IMR-90 (cell line): ENCODE measurements at regions not wholly inside any gene's neighbourhood (a gene's known extent, or its start where the extent isn't known, plus 50 kb on each side); places are given as distances from the start of the nearest gene placed in this dataset.
A peak's percentile ranks its signal among the peaks of the same experiment; 100 is the strongest.

Experiments
- ATAC-seq: fragments of 200-7000 bp; cut with Tn5 transposase; 2 replicates; pipeline ENCODE4 v1.9.1; 2020; ENCODE audit warnings: low read depth, mild to moderate bottlenecking, moderate library complexity
- BruUV-seq: library from RNA; stranded (reverse); fragments of 400-500 nt; replicated peaks from 2 replicates; lab custom pipeline; 2021; lab: Mats Ljungman, UMichigan
- CTCF ChIA-PET: fragments of 300-600 bp; formaldehyde crosslinking; extraction: SDS; loops from one replicate; lab custom pipeline; 2021; ENCODE audit warnings: antibody characterized with exemption; lab: Yijun Ruan, JAX
- POLR2A ChIA-PET: fragments of 300-600 bp; sonication (Branson Sonifier 250); formaldehyde crosslinking; loops from one replicate; lab custom pipeline; 2022; ENCODE audit warnings: antibody characterized with exemption; ENCODE audit not compliant: unreplicated experiment; lab: Charles Lee
- DNase-seq: peaks from one replicate; pipeline ENCODE4 v3.0.0; 2013
- H2AFZ ChIP-seq: replicated peaks from 2 replicates; pipeline ENCODE3; 2013; ENCODE audit warnings: low read length, mild to moderate bottlenecking; ENCODE audit not compliant: poor library complexity
- H2AK5ac ChIP-seq: 2 replicates; pipeline ENCODE4 v1.6.1; 2013; ENCODE audit warnings: low read depth, low read length, inconsistent platforms
- H2AK9ac ChIP-seq: replicated peaks from 2 replicates; pipeline ENCODE3; 2013; ENCODE audit warnings: mild to moderate bottlenecking, low read depth, low read length, moderate library complexity; ENCODE audit not compliant: poor library complexity
- H2BK120ac ChIP-seq: 2 replicates; pipeline ENCODE4 v1.6.1; 2013; ENCODE audit warnings: low read depth, low read length, inconsistent platforms
- H2BK15ac ChIP-seq: 3 replicates; pipeline ENCODE4 v1.6.1; 2013; ENCODE audit warnings: low read depth, low read length, inconsistent platforms
- H2BK20ac ChIP-seq: 2 replicates; pipeline ENCODE4 v1.6.1; 2013; ENCODE audit warnings: low read depth, mild to moderate bottlenecking, inconsistent platforms, low read length, moderate library complexity
- H2BK5ac ChIP-seq: 2 replicates; pipeline ENCODE4 v1.6.1; 2013; ENCODE audit warnings: mild to moderate bottlenecking, low read depth, low read length, inconsistent platforms; ENCODE audit not compliant: poor library complexity, severe bottlenecking
- H3K14ac ChIP-seq: replicated peaks from 2 replicates; pipeline ENCODE4 v1.6.1; 2013; ENCODE audit warnings: low read depth, low read length, inconsistent platforms
- H3K18ac ChIP-seq: 2 replicates; pipeline ENCODE4 v1.6.1; 2013; ENCODE audit warnings: low read depth, low read length, control low read depth
- H3K23ac ChIP-seq: 2 replicates; pipeline ENCODE4 v1.6.1; 2013; ENCODE audit warnings: low read depth, low read length, inconsistent platforms
- H3K27ac ChIP-seq: 2 replicates; pipeline ENCODE4 v1.5.1; 2013; ENCODE audit warnings: mild to moderate bottlenecking, control low read depth, low read length; ENCODE audit not compliant: insufficient read depth
- H3K27me3 ChIP-seq: 2 replicates; pipeline ENCODE4 v1.6.1; 2013; ENCODE audit warnings: low read length; ENCODE audit not compliant: control insufficient read depth, insufficient read depth
- H3K36me3 ChIP-seq: 2 replicates; pipeline ENCODE4 v1.6.1; 2013; ENCODE audit warnings: low read length, mixed read lengths; ENCODE audit not compliant: control insufficient read depth, insufficient read depth
- H3K4ac ChIP-seq: 2 replicates; pipeline ENCODE4 v1.6.1; 2013; ENCODE audit warnings: low read depth, low read length, inconsistent platforms
- H3K4me1 ChIP-seq: 2 replicates; pipeline ENCODE4 v1.6.1; 2013; ENCODE audit warnings: low read length, mixed read lengths; ENCODE audit not compliant: control insufficient read depth, insufficient read depth
- H3K4me2 ChIP-seq: 2 replicates; pipeline ENCODE4 v1.6.1; 2013; ENCODE audit warnings: low read depth, mild to moderate bottlenecking, control low read depth, low read length, moderate library complexity
- H3K4me3 ChIP-seq: 2 replicates; pipeline ENCODE4 v1.5.1; 2013; ENCODE audit warnings: low read depth, mild to moderate bottlenecking, control low read depth, low read length, moderate library complexity; ENCODE audit not compliant: insufficient read depth
- H3K56ac ChIP-seq: 2 replicates; pipeline ENCODE4 v1.6.1; 2013; ENCODE audit warnings: low read length, inconsistent platforms; ENCODE audit not compliant: insufficient read depth; ENCODE audit errors: extremely low read depth
- H3K79me1 ChIP-seq, 2 experiments: 2 replicates each; pipeline ENCODE4 v1.6.1; 2013; ENCODE audit warnings: low read length in 2 of 2, inconsistent platforms in 1 of 2, low read depth in 1 of 2
- H3K9ac ChIP-seq: 2 replicates; pipeline ENCODE4 v1.6.1; 2013; ENCODE audit warnings: low read depth, low read length, control low read depth
- H3K9me1 ChIP-seq: 2 replicates; pipeline ENCODE4 v1.6.1; 2013; ENCODE audit warnings: low read length, inconsistent platforms; ENCODE audit not compliant: insufficient read depth
- H3K9me3 ChIP-seq: 2 replicates; pipeline ENCODE4 v1.6.1; 2013; ENCODE audit warnings: low read length; ENCODE audit not compliant: control insufficient read depth, insufficient read depth
- H4K20me1 ChIP-seq: 2 replicates; pipeline ENCODE4 v1.6.1; 2013; ENCODE audit warnings: low read length, inconsistent platforms; ENCODE audit not compliant: insufficient read depth
- H4K5ac ChIP-seq: 2 replicates; pipeline ENCODE4 v1.6.1; 2013; ENCODE audit warnings: mild to moderate bottlenecking, low read depth, low read length, control low read depth
- H4K8ac ChIP-seq, 2 experiments: 2 replicates each; pipeline ENCODE4 v1.6.1; 2013; ENCODE audit warnings: low read depth in 2 of 2, low read length in 2 of 2, control low read depth in 1 of 2, inconsistent platforms in 1 of 2
- H4K91ac ChIP-seq: 2 replicates; pipeline ENCODE4 v1.6.1; 2013; ENCODE audit warnings: low read depth, low read length, inconsistent platforms; ENCODE audit not compliant: insufficient read depth
- BHLHE40 ChIP-seq: fragments of 150-350 bp; IDR thresholded peaks from 2 replicates; pipeline ENCODE4 v1.6.1; 2016; ENCODE audit warnings: mild to moderate bottlenecking, low read depth, low read length
- CEBPB ChIP-seq: IDR thresholded peaks from 2 replicates; pipeline ENCODE4 v1.6.1; 2012; ENCODE audit warnings: low read depth, low read length, improper control_type of control experiment
- CHD1 ChIP-seq: IDR thresholded peaks from 2 replicates; pipeline ENCODE4 v1.6.1; 2012; ENCODE audit warnings: low read depth, low read length, improper control_type of control experiment
- CTCF ChIP-seq: conservative IDR thresholded peaks from 2 replicates; pipeline ENCODE4 v1.5.1; 2012; ENCODE audit warnings: mild to moderate bottlenecking, low read depth, low read length, improper control_type of control experiment
- ELK1 ChIP-seq: fragments of 150-350 bp; IDR thresholded peaks from 2 replicates; pipeline ENCODE4 v1.6.1; 2016; ENCODE audit warnings: low read depth, mild to moderate bottlenecking, low read length, moderate library complexity, borderline replicate concordance
- FOS ChIP-seq: fragments of 150-350 bp; IDR thresholded peaks from 2 replicates; pipeline ENCODE4 v1.6.1; 2016; ENCODE audit warnings: low read depth, low read length
- MAFK ChIP-seq: IDR thresholded peaks from 2 replicates; pipeline ENCODE4 v1.6.1; 2012; ENCODE audit warnings: low read depth, low read length, improper control_type of control experiment
- MAZ ChIP-seq: IDR thresholded peaks from 2 replicates; pipeline ENCODE4 v1.6.1; 2012; ENCODE audit warnings: low read depth, mild to moderate bottlenecking, low read length, improper control_type of control experiment, moderate library complexity, borderline replicate concordance
- MXI1 ChIP-seq: IDR thresholded peaks from 2 replicates; pipeline ENCODE4 v1.6.1; 2012; ENCODE audit warnings: low read depth, mild to moderate bottlenecking, low read length, moderate library complexity, borderline replicate concordance
- NFE2L2 ChIP-seq: fragments of 150-350 bp; IDR thresholded peaks from 2 replicates; pipeline ENCODE4 v1.6.1; 2016; ENCODE audit warnings: low read depth, mild to moderate bottlenecking, low read length
- POLR2A ChIP-seq: IDR thresholded peaks from 2 replicates; pipeline ENCODE4 v1.6.1; 2012; ENCODE audit warnings: mild to moderate bottlenecking, low read depth, low read length
- RAD21 ChIP-seq: IDR thresholded peaks from 2 replicates; pipeline ENCODE4 v1.6.1; 2012; ENCODE audit warnings: low read length, improper control_type of control experiment
- RCOR1 ChIP-seq: IDR thresholded peaks from 2 replicates; pipeline ENCODE4 v1.6.1; 2012; ENCODE audit warnings: mild to moderate bottlenecking, low read length, improper control_type of control experiment; ENCODE audit not compliant: insufficient replicate concordance
- RFX5 ChIP-seq: IDR thresholded peaks from 2 replicates; pipeline ENCODE4 v1.8.0; 2012; ENCODE audit warnings: low read depth, mild to moderate bottlenecking, low read length, moderate library complexity
- SMC3 ChIP-seq: fragments of 150-350 bp; IDR thresholded peaks from 2 replicates; pipeline ENCODE4 v1.6.1; 2016; ENCODE audit warnings: low read depth, mild to moderate bottlenecking, antibody characterized with exemption, low read length, moderate library complexity
- USF2 ChIP-seq: fragments of 150-350 bp; IDR thresholded peaks from 2 replicates; pipeline ENCODE4 v1.6.1; 2017; ENCODE audit warnings: mild to moderate bottlenecking, antibody characterized with exemption, low read length, low read depth
- WGBS, 2 experiments: methylation state at CpG; one replicate each; pipeline versions ENCODE4 v1.1.5 to v1.1.7; 2013; ENCODE audit warnings: missing lambda C conversion rate in 2 of 2; ENCODE audit not compliant: insufficient read length in 1 of 2; ENCODE audit errors: extremely low coverage in 2 of 2; 5-methylcytosine and 5-hydroxymethylcytosine counted together
- dilution Hi-C: fragments of 300-500 bp; cut with HindIII; formaldehyde crosslinking; loops from one replicate; pipeline ENCODE4 v1.14.3; 2018; ENCODE audit warnings: low sequenced_read_pairs; ENCODE audit not compliant: unreplicated experiment
- in situ Hi-C: fragments of 300-500 bp; cut with MboI; formaldehyde crosslinking; loops from 3 replicates; pipeline ENCODE4 v1.14.3; 2019; ENCODE audit warnings: low sequenced_read_pairs, inconsistent platforms, mixed read lengths
- intact Hi-C: fragments of 100-400 bp; cut with micrococcal nuclease; formaldehyde crosslinking; loops from 2 replicates; pipeline ENCODE4 v1.10.0; 2022

DNA sequence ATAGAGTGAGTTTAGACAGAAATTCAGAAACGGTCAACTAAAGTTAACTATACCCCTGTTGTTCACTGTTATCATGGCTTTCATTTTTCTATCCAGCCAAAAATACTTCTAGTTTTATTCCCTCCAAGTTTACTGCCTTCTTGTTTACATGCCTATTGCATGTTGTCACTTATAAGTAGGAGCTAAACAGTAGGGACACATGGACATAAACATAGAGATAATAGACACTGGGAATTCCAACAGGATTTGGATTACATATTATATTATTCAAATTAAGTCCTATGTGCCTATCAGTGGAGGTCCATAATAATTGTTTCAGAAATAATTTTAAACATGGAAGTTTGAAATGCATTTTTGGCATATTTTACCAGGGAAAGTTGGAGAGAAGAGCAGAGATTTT, 269.1 kb upstream of the ZNF717 start:
- ChIA-PET POLR2A (no interaction called here), CTCF (interaction anchor here (1.0 kb wide), 1 partner anchor 22 kb away, joined by 3 read pairs; no protein-coding TSS in a partner anchor)
- Histone ChIP-seq H3K9me1 (no peaks in the 10 kb centered on the region), H3K27me3 (no peaks in the 10 kb centered on the region), H3K4me3 (no peak overlapping the region), H3K4ac (no peak overlapping the region), H3K23ac (no peak overlapping the region), H2AFZ (no peak overlapping the region), H3K79me1 (no peaks in the 10 kb centered on the region), H2AK9ac (no peak overlapping the region), H2BK120ac (no peak overlapping the region), H4K8ac (no peak overlapping the region), H3K27ac (no peak overlapping the region), H3K18ac (no peak overlapping the region), H2BK5ac (peak overlapping the region; percentile 72), H3K9me3 (no peaks in the 10 kb centered on the region), H3K9ac (no peak overlapping the region), H4K20me1 (no peaks in the 10 kb centered on the region), H4K91ac (no peak overlapping the region), H3K4me2 (peak overlapping the region; percentile 51; the same call in 1 of the 2 replicates), H2BK15ac (no peak overlapping the region), H3K14ac (no peak overlapping the region), H2AK5ac (no peak overlapping the region), H3K56ac (no peak overlapping the region), H3K36me3 (no peaks in the 10 kb centered on the region), H4K5ac (no peak overlapping the region), H3K4me1 (no peaks in the 10 kb centered on the region), H2BK20ac (no peak overlapping the region)
- dilution Hi-C loops (no loop called here), intact Hi-C loops (no loop called here), in situ Hi-C loops (no loop called here)
- ATAC-seq: peak; percentile 83
- BruUV-seq: no TSS peak
- peak; percentile 17 for DNase-seq
- no CpG with 5 or more reads among the region's 1 CpG for WGBS, 2 experiments
- TF ChIP-seq USF2 (no peak), CTCF (no peak), MXI1 (no peak), SMC3 (no peak), ELK1 (no peak), MAZ (no peak), RCOR1 (no peak), BHLHE40 (no peak), NFE2L2 (no peak), MAFK (no peak), RFX5 (no peak), RAD21 (no peak), CHD1 (no peak), FOS (no peak), POLR2A (no peak), CEBPB (no peak)
